HEK293 (cell line): ENCODE measurements at regions not wholly inside any gene's neighbourhood (a gene's known extent, or its start where the extent isn't known, plus 50 kb on each side); places are given as distances from the start of the nearest gene placed in this dataset.

ENCODE experiments used
- CTCF ChIA-PET: fragments of 350-600 bp; formaldehyde crosslinking; extraction: SDS; loops from one replicate; lab custom pipeline; 2021; ENCODE audit warnings: antibody characterized with exemption; lab: Yijun Ruan, JAX
- POLR2A ChIA-PET: fragments of 300-600 bp; formaldehyde crosslinking; extraction: SDS; loops from one replicate; lab custom pipeline; 2020; ENCODE audit warnings: antibody characterized with exemption, inconsistent platforms; lab: Yijun Ruan, JAX
- H3K27ac ChIP-seq: fragments of 200-500 bp; sonication (Bioruptor generic); 2 replicates; pipeline ENCODE4 v1.5.1; 2014; ENCODE audit warnings: low read depth, low read length, control low read depth, inconsistent platforms; ENCODE audit errors: extremely low read depth
- H3K36me3 ChIP-seq, 2 experiments: fragments of 200-500 bp in 1 of 2; sonication (Bioruptor generic) in 1 of 2; 1 replicate in 1 of 2; 2 replicates in 1 of 2; pipeline ENCODE4 v1.5.1; 2014 to 2017; ENCODE audit warnings: inconsistent platforms in 2 of 2, low read length in 2 of 2; ENCODE audit not compliant: control insufficient read depth in 2 of 2, insufficient read depth in 1 of 2
- H3K4me1 ChIP-seq: fragments of 200-500 bp; sonication (Bioruptor generic); 2 replicates; pipeline ENCODE4 v1.5.1; 2014; ENCODE audit warnings: mild to moderate bottlenecking, low read length, inconsistent platforms; ENCODE audit not compliant: control insufficient read depth, insufficient read depth
- H3K4me3 ChIP-seq: 2 replicates; pipeline ENCODE4 v1.5.1; 2011; ENCODE audit warnings: low read depth, mild to moderate bottlenecking, control low read depth, low read length, moderate library complexity
- H3K9me3 ChIP-seq: fragments of 200-500 bp; sonication (Bioruptor generic); 2 replicates; pipeline ENCODE4 v1.5.1; 2014; ENCODE audit warnings: low read depth, low read length, inconsistent platforms; ENCODE audit not compliant: control insufficient read depth, insufficient read depth
- GLI2 ChIP-seq: fragments of 450-650 bp; formaldehyde crosslinking; IDR thresholded peaks from 2 replicates; pipeline ENCODE4; 2017; ENCODE audit warnings: missing biosample characterization, missing genetic modification characterization, low read depth, borderline replicate concordance
- KLF16 ChIP-seq: fragments of 450-650 bp; formaldehyde crosslinking; IDR thresholded peaks from 2 replicates; pipeline ENCODE4 v1.5.1; 2017; ENCODE audit warnings: missing biosample characterization, missing genetic modification characterization
- SP3 ChIP-seq: fragments of 450-650 bp; formaldehyde crosslinking; IDR thresholded peaks from 2 replicates; pipeline ENCODE4 v1.5.1; 2016; ENCODE audit warnings: missing biosample characterization, missing genetic modification characterization
- ZNF121 ChIP-seq: fragments of 450-650 bp; formaldehyde crosslinking; IDR thresholded peaks from 2 replicates; pipeline ENCODE4 v1.5.1; 2016; ENCODE audit warnings: missing biosample characterization, missing genetic modification characterization
- ZNF157 ChIP-seq: fragments of 450-650 bp; formaldehyde crosslinking; IDR thresholded peaks from 2 replicates; pipeline ENCODE4 v1.5.1; 2016; ENCODE audit warnings: missing biosample characterization, missing genetic modification characterization
- ZNF211 ChIP-seq: fragments of 450-650 bp; formaldehyde crosslinking; IDR thresholded peaks from 2 replicates; pipeline ENCODE4 v1.5.1; 2016; ENCODE audit warnings: low read depth, missing biosample characterization, missing genetic modification characterization
- ZNF214 ChIP-seq: fragments of 450-650 bp; formaldehyde crosslinking; IDR thresholded peaks from 2 replicates; pipeline ENCODE4 v1.5.1; 2017; ENCODE audit warnings: missing biosample characterization, mild to moderate bottlenecking, missing genetic modification characterization, borderline replicate concordance
- ZNF544 ChIP-seq: fragments of 450-650 bp; formaldehyde crosslinking; IDR thresholded peaks from 2 replicates; pipeline ENCODE4 v1.5.0; 2017; ENCODE audit warnings: missing biosample characterization, missing genetic modification characterization
- ZNF549 ChIP-seq: fragments of 450-650 bp; IDR thresholded peaks from 2 replicates; pipeline ENCODE4 v1.5.1; 2018; ENCODE audit warnings: missing biosample characterization, missing genetic modification characterization, mild to moderate bottlenecking, inconsistent platforms, moderate library complexity
- ZNF677 ChIP-seq: fragments of 450-650 bp; IDR thresholded peaks from 2 replicates; pipeline ENCODE4 v1.5.0; 2018; ENCODE audit warnings: missing biosample characterization, mild to moderate bottlenecking, missing genetic modification characterization, moderate library complexity
- TF ChIP-seq, protein P1 (sequence below): fragments of 450-650 bp; formaldehyde crosslinking; IDR thresholded peaks from 2 replicates; pipeline ENCODE4 v1.5.1; 2016; ENCODE audit warnings: missing biosample characterization, missing genetic modification characterization
- TF ChIP-seq, protein P2 (sequence below): fragments of 450-650 bp; formaldehyde crosslinking; IDR thresholded peaks from 2 replicates; pipeline ENCODE4 v1.5.1; 2016; ENCODE audit warnings: missing biosample characterization, missing genetic modification characterization, borderline replicate concordance
- TF ChIP-seq, protein P3 (sequence below): fragments of 450-650 bp; formaldehyde crosslinking; IDR thresholded peaks from 2 replicates; pipeline ENCODE4 v1.5.1; 2016; ENCODE audit warnings: missing biosample characterization, missing genetic modification characterization
- TF ChIP-seq, protein P4 (sequence below): fragments of 450-650 bp; formaldehyde crosslinking; IDR thresholded peaks from 2 replicates; pipeline ENCODE4 v1.5.1; 2016; ENCODE audit warnings: missing biosample characterization, missing genetic modification characterization
- TF ChIP-seq, protein P5 (sequence below): fragments of 450-650 bp; formaldehyde crosslinking; IDR thresholded peaks from 2 replicates; pipeline ENCODE4 v1.5.1; 2016; ENCODE audit warnings: missing biosample characterization, missing genetic modification characterization

DNA sequence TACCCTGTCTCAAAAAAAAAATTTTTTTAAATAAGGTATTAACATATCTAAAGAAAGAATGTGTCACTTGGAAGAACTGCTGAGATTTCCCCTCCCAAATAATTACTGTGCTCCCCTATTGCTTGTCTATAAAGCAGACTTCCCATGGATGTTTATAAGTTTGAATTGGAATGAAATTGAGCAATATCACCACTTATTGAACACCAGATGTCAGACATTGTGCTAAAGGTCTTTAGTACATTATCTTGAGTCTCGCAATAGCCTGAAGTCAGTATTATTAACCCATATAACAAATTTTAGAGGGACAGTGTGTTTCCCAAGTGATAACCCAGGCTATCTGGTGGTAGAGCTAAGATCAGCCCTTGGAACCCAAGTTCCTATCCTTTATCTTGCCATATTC lies 69.0 kb upstream of the EPCAM start (continued):
- TF ChIP-seq, protein P1, sequence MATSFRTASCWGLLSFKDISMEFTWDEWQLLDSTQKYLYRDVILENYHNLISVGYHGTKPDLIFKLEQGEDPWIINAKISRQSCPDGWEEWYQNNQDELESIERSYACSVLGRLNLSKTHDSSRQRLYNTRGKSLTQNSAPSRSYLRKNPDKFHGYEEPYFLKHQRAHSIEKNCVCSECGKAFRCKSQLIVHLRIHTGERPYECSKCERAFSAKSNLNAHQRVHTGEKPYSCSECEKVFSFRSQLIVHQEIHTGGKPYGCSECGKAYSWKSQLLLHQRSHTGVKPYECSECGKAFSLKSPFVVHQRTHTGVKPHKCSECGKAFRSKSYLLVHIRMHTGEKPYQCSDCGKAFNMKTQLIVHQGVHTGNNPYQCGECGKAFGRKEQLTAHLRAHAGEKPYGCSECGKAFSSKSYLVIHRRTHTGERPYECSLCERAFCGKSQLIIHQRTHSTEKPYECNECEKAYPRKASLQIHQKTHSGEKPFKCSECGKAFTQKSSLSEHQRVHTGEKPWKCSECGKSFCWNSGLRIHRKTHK (tag by site-specific recombination) = no peak
- TF ChIP-seq ZNF214 (tag by site-specific recombination) = no peak
- TF ChIP-seq, protein P2, sequence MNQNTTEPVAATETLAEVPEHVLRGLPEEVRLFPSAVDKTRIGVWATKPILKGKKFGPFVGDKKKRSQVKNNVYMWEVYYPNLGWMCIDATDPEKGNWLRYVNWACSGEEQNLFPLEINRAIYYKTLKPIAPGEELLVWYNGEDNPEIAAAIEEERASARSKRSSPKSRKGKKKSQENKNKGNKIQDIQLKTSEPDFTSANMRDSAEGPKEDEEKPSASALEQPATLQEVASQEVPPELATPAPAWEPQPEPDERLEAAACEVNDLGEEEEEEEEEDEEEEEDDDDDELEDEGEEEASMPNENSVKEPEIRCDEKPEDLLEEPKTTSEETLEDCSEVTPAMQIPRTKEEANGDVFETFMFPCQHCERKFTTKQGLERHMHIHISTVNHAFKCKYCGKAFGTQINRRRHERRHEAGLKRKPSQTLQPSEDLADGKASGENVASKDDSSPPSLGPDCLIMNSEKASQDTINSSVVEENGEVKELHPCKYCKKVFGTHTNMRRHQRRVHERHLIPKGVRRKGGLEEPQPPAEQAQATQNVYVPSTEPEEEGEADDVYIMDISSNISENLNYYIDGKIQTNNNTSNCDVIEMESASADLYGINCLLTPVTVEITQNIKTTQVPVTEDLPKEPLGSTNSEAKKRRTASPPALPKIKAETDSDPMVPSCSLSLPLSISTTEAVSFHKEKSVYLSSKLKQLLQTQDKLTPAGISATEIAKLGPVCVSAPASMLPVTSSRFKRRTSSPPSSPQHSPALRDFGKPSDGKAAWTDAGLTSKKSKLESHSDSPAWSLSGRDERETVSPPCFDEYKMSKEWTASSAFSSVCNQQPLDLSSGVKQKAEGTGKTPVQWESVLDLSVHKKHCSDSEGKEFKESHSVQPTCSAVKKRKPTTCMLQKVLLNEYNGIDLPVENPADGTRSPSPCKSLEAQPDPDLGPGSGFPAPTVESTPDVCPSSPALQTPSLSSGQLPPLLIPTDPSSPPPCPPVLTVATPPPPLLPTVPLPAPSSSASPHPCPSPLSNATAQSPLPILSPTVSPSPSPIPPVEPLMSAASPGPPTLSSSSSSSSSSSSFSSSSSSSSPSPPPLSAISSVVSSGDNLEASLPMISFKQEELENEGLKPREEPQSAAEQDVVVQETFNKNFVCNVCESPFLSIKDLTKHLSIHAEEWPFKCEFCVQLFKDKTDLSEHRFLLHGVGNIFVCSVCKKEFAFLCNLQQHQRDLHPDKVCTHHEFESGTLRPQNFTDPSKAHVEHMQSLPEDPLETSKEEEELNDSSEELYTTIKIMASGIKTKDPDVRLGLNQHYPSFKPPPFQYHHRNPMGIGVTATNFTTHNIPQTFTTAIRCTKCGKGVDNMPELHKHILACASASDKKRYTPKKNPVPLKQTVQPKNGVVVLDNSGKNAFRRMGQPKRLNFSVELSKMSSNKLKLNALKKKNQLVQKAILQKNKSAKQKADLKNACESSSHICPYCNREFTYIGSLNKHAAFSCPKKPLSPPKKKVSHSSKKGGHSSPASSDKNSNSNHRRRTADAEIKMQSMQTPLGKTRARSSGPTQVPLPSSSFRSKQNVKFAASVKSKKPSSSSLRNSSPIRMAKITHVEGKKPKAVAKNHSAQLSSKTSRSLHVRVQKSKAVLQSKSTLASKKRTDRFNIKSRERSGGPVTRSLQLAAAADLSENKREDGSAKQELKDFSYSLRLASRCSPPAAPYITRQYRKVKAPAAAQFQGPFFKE (tag by site-specific recombination) = no peak
- TF ChIP-seq, all 188 proteins: peak for 0

DNA sequence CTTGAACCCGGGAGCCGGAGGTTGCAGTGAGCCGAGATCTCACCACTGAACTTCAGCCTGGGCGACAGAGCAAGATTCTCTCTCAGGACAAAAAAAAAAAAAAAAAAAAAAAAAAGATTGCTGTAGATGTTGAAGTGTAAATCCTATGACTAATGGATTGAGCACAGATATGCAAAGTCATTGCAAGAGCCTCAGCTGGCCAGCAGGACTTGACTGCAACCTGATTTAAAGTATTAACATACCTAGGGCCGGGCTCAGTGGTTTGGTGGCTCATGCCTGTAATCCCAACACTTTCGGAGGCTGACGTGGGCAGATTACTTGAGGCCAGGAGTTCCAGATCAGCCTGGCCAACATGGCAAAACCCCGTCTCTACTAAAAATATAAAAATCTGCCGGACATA lies 69.6 kb upstream of the EPCAM start:
- CTCF ChIA-PET = interaction anchor here (0.6 to 1.1 kb wide), 2 partner anchors 24 to 283 kb away, joined by 4 to 5 read pairs; no protein-coding TSS in a partner anchor
- TF ChIP-seq, protein P3, sequence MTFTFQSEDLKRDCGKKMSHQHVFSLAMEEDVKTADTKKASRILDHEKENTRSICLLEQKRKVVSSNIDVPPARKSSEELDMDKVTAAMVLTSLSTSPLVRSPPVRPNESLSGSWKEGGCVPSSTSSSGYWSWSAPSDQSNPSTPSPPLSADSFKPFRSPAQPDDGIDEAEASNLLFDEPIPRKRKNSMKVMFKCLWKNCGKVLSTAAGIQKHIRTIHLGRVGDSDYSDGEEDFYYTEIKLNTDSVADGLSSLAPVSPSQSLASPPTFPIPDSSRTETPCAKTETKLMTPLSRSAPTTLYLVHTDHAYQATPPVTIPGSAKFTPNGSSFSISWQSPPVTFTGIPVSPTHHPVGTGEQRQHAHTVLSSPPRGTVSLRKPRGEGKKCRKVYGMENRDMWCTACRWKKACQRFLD = no peak
- no peak for TF ChIP-seq GLI2
- TF ChIP-seq, protein P4, sequence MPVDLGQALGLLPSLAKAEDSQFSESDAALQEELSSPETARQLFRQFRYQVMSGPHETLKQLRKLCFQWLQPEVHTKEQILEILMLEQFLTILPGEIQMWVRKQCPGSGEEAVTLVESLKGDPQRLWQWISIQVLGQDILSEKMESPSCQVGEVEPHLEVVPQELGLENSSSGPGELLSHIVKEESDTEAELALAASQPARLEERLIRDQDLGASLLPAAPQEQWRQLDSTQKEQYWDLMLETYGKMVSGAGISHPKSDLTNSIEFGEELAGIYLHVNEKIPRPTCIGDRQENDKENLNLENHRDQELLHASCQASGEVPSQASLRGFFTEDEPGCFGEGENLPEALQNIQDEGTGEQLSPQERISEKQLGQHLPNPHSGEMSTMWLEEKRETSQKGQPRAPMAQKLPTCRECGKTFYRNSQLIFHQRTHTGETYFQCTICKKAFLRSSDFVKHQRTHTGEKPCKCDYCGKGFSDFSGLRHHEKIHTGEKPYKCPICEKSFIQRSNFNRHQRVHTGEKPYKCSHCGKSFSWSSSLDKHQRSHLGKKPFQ (tag by site-specific recombination) = no peak
- TF ChIP-seq ZNF549 (tag by site-specific recombination) = no peak
- TF ChIP-seq, protein P5, sequence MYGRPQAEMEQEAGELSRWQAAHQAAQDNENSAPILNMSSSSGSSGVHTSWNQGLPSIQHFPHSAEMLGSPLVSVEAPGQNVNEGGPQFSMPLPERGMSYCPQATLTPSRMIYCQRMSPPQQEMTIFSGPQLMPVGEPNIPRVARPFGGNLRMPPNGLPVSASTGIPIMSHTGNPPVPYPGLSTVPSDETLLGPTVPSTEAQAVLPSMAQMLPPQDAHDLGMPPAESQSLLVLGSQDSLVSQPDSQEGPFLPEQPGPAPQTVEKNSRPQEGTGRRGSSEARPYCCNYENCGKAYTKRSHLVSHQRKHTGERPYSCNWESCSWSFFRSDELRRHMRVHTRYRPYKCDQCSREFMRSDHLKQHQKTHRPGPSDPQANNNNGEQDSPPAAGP = no peak
- no peak for TF ChIP-seq ZNF157 (tag by site-specific recombination)
- no peak for TF ChIP-seq SP3
- TF ChIP-seq ZNF211 = no peak
- TF ChIP-seq ZNF677 = no peak
- TF ChIP-seq ZNF121 = no peak
- no peak for TF ChIP-seq ZNF544 (tag by site-specific recombination)
- no peak for TF ChIP-seq KLF16 (tag by site-specific recombination)
- H3K4me3 ChIP-seq = no peak overlapping the region
- H3K9me3 ChIP-seq = no peaks in the 10 kb centered on the region
- H3K36me3 ChIP-seq = no peaks in the 10 kb centered on the region
- POLR2A ChIA-PET = interaction anchor here (0.7 kb wide), 1 partner anchor 329 kb away, joined by 3 read pairs; no protein-coding TSS in a partner anchor
- H3K27ac ChIP-seq = no peak overlapping the region
- peaks cover 13% of the 10 kb centered on the region; the same call in 1 of the 2 replicates for H3K4me1 ChIP-seq
